Thoracic aorta (tissue), 2 donors: ENCODE measurements at regions not wholly inside any gene's neighbourhood (a gene's known extent, or its start where the extent isn't known, plus 50 kb on each side); places are given as distances from the start of the nearest gene placed in this dataset.

Experiments used
- ATAC-seq: fragments of 150-250 bp; one replicate; pipeline ENCODE4 v1.8.0; 2017; ENCODE audit warnings: low read depth; ENCODE audit not compliant: insufficient number of reproducible peaks, low FRiP score
- DNase-seq: peaks from one replicate; pipeline ENCODE4 v3.0.0-alpha.2; 2020; ENCODE audit warnings: low spot score
- H3K27ac ChIP-seq, 2 donors: fragments of 200-600 bp; sonication (generic); 1 replicate in 1 of 2; 2 replicates in 1 of 2; pipeline ENCODE4 v1.5.1; 2016; ENCODE audit warnings: mild to moderate bottlenecking in 2 of 2, moderate library complexity in 2 of 2
- H3K27me3 ChIP-seq: fragments of 200-600 bp; sonication (generic); replicated peaks from 2 replicates; pipeline ENCODE4 v1.6.0; 2016; ENCODE audit warnings: mild to moderate bottlenecking; ENCODE audit not compliant: insufficient read depth
- H3K36me3 ChIP-seq: fragments of 200-600 bp; sonication (generic); one replicate; pipeline ENCODE4 v1.5.1; 2016
- H3K4me1 ChIP-seq, 2 donors: fragments of 200-600 bp; sonication (generic); 1 replicate in 1 of 2; 2 replicates in 1 of 2; pipeline versions ENCODE4 v1.5.1 to v1.6.0; 2016; ENCODE audit warnings: low read depth in 2 of 2, mild to moderate bottlenecking in 1 of 2; ENCODE audit not compliant: control insufficient read depth in 1 of 2
- H3K4me3 ChIP-seq: fragments of 200-600 bp; sonication (generic); 2 replicates; pipeline ENCODE4 v1.5.1; 2016; ENCODE audit warnings: mild to moderate bottlenecking
- H3K9me3 ChIP-seq: fragments of 200-600 bp; sonication (generic); 2 replicates; pipeline ENCODE4 v1.5.1; 2016
- TF ChIP-seq, protein P1 (sequence below): fragments of 200-600 bp; sonication (generic); IDR thresholded peaks from one replicate; pipeline ENCODE4 v1.5.1; 2019; ENCODE audit warnings: antibody characterized with exemption

DNA sequence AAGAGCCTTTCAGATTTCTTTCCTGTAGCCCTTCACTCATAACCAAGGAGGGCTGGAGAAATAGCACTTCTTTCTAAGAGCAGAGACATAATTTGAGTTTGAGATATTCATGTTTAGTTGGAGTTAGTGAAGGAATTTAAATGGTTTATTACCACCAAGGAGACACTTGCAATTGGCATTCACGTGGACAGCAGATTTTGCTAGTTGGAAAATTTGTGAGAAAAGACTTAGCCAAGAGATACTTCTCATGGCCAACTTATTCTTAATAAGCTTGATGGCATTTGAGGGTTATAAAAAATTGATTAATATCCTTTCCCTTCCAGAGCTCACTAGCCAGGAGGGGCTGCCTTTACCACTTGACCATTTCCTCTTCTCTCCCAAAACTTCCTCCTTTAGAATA, 518.7 kb downstream of the TNS1 start:
- TF ChIP-seq, protein P1, sequence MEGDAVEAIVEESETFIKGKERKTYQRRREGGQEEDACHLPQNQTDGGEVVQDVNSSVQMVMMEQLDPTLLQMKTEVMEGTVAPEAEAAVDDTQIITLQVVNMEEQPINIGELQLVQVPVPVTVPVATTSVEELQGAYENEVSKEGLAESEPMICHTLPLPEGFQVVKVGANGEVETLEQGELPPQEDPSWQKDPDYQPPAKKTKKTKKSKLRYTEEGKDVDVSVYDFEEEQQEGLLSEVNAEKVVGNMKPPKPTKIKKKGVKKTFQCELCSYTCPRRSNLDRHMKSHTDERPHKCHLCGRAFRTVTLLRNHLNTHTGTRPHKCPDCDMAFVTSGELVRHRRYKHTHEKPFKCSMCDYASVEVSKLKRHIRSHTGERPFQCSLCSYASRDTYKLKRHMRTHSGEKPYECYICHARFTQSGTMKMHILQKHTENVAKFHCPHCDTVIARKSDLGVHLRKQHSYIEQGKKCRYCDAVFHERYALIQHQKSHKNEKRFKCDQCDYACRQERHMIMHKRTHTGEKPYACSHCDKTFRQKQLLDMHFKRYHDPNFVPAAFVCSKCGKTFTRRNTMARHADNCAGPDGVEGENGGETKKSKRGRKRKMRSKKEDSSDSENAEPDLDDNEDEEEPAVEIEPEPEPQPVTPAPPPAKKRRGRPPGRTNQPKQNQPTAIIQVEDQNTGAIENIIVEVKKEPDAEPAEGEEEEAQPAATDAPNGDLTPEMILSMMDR: no peak
- ATAC-seq: no peak
- H3K9me3 ChIP-seq: no peaks in the 10 kb centered on the region

DNA sequence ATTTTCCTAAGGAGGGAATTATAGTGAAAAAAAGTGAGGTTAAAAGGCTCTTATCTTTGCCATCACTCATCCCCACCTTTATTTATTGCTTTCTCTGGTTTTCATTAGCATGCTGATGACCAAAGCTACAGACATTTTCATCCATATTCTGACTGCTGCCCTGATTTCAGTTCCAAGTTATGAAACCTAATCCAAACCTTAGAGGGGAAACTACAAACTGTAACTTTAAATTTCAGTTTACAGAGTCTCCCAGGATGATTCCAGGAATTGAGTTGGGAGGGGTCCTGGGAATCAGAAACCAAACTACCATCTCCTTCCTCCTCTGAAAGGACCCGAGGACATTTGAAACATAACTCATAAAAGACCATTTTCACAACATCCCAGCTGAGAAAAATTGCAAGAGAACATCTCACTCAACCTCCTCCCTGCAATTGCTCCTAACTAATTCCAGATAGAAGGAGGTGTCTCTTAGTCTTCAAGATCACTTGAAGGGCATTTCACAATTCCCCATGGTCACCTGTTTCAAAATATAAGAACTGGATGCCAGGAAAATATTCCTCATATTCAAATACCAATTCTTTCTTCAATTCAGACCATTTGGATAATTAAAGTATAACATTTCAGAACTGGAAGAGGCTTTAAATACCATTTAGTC, 520.6 kb downstream of the TNS1 start:
- no peaks in the 10 kb centered on the region for H3K27me3 ChIP-seq
- H3K27ac ChIP-seq: no peak overlapping the region
- DNase-seq (no peak), ATAC-seq (no peak)
- no peaks in the 10 kb centered on the region for H3K4me1 ChIP-seq
- H3K9me3 ChIP-seq: no peaks in the 10 kb centered on the region
- TF ChIP-seq, protein P1: no peak
- H3K4me3 ChIP-seq: no peak overlapping the region
- no peaks in the 10 kb centered on the region for H3K36me3 ChIP-seq

More for the DNA sequence above, 518.7 kb downstream of the TNS1 start:
- H3K27me3 ChIP-seq: no peaks in the 10 kb centered on the region
- H3K27ac ChIP-seq: no peak overlapping the region
- DNase-seq: no peak
- H3K36me3 ChIP-seq: no peaks in the 10 kb centered on the region
- no peak overlapping the region for H3K4me3 ChIP-seq
- H3K4me1 ChIP-seq: no peaks in the 10 kb centered on the region

DNA sequence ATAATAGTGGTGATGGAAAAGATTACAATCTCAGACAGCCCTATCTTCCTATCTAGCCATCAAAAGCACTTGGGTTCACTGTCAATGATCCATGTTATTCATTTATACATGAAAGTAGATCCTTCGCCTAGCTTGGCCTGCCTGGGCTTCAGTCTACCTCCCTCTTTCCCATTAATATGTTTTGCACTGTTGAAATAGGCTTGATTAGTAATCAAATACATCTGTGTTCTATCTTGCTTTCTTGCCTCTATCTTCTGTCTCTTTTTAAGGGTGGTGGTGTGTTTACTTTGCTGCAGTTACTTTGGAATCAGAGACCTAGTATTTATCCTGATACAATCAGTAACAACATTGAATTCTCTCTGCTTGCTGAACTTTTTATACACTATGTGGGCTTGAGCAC, 521.2 kb downstream of the TNS1 start:
- TF ChIP-seq, protein P1: no peak
- no peak overlapping the region for H3K27ac ChIP-seq
- no peak for DNase-seq
- H3K4me1 ChIP-seq: no peaks in the 10 kb centered on the region
- no peaks in the 10 kb centered on the region for H3K9me3 ChIP-seq
- no peak for ATAC-seq
- no peaks in the 10 kb centered on the region for H3K36me3 ChIP-seq
- H3K4me3 ChIP-seq: no peak overlapping the region
- H3K27me3 ChIP-seq: no peaks in the 10 kb centered on the region

DNA sequence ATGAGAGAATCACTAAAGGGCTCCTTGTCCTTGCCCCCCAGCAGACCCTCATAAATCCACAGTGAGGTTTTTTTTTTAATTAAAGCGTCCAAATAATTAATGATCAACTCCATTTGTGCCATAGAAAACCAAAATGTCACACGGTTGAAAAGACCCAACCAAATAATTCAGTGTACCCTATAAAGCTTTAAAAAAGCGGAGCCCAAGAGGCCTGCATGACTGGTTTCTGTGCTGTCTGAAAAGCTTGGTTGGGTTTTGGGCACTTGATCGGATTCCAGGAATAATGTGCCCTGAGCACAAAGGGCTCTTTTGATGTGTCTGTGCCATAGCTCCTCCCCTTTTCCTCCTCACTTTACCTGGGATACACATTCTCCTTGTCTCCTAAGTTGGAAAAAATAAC, 523.2 kb downstream of the TNS1 start:
- H3K4me3 ChIP-seq: no peak overlapping the region
- H3K4me1 ChIP-seq: no peaks in the 10 kb centered on the region
- no peak for ATAC-seq
- TF ChIP-seq, protein P1: no peak
- no peaks in the 10 kb centered on the region for H3K36me3 ChIP-seq
- no peaks in the 10 kb centered on the region for H3K9me3 ChIP-seq
- no peak overlapping the region for H3K27ac ChIP-seq
- no peak for DNase-seq
- no peaks in the 10 kb centered on the region for H3K27me3 ChIP-seq

DNA sequence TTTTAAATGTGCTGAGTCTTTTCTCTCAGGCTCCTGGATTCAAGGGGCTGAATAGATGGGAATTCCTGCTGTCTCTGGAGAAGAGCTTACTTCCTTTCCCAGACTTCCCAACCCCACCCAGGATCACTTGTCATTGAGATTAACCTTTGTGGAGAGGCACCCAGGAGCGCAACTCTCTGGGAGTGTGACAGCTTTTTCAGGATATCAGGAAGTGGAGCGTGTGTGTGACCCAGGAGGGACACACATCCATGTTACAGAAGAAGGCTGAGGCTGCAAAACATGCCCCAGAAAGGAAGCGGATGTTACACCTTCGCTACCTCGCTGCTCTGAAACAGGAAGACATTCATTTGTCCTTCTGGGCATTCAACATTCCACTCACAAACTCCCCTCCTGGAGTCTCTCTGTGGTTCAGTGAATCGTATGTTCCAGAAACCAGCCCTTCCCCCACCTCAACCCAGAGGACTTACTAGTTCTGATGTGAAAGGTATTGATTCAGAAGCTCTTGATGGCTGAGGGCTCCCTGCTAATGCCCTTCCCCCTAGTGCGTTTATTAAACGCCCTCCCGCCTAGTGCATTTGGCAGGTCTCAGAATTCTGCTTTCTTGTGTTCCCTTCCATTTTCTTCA, 523.9 kb downstream of the TNS1 start:
- no peaks in the 10 kb centered on the region for H3K4me1 ChIP-seq
- no peaks in the 10 kb centered on the region for H3K27me3 ChIP-seq
- ATAC-seq: no peak
- H3K36me3 ChIP-seq: no peaks in the 10 kb centered on the region
- H3K9me3 ChIP-seq: no peaks in the 10 kb centered on the region
- H3K27ac ChIP-seq: no peak overlapping the region
- DNase-seq: no peak
- TF ChIP-seq, protein P1: no peak
- H3K4me3 ChIP-seq: no peak overlapping the region
